ENCODE measurements at regions not wholly inside any gene's neighbourhood (a gene's known extent, or its start where the extent isn't known, plus 50 kb on each side); places are given as distances from the start of the nearest gene placed in this dataset.

DNA sequence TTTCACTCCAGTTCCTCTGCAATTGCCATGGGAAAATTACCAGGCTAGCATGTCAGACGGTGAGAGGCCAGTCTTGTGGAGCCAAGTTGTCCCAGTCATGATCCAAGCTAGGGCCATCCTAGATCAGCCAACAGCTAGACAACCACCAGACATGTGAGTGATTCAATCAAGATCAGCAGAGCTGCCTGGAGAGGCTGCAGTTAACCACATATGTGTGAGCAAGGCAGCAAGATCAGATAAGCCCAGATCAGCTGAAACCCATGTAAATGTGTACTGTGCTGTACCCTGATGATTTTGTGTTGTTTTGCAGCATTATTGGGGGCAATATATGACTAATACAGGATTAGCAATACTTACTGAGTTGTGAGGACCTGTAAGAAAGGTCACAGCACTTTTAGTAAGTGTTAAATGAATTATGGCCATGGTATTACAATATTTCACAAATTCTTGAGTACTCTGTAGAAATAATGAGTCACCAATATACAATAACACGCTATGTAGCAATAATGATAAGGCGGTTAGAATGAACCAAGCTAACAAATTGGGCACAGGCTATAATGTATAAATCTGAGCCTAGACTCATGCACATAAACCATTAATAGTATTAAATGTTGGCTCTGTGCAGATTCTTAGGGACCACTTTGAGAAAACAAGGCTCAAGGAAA is 91.4 kb downstream of the SUDS3 start:
- Histone ChIP-seq H3K9me3 (ENCODE audit: control insufficient read depth in 5 of 5, low read length in 5 of 5) (peaks cover 0 to 10% (median 5%) of the 10 kb centered on the region in 5 donors), H3K9ac (ENCODE audit: low read length in 5 of 5) (no peak overlapping the region), H3K4me1 (ENCODE audit: control insufficient read depth in 5 of 5, insufficient read depth in 5 of 5, low read length in 5 of 5) (no peaks in the 10 kb centered on the region), H3K36me3 (ENCODE audit: control insufficient read depth in 5 of 5, insufficient read depth in 5 of 5, low read length in 5 of 5) (no peaks in the 10 kb centered on the region), H3K27ac (ENCODE audit: low read depth, low read length) (no peak overlapping the region), H3K27me3 (ENCODE audit: control insufficient read depth in 5 of 5, insufficient read depth in 4 of 5, low read length in 5 of 5) (no peaks in the 10 kb centered on the region), H3K4me3 (ENCODE audit: low read depth in 1 of 5, low read length in 5 of 5) (no peak overlapping the region)

DNA sequence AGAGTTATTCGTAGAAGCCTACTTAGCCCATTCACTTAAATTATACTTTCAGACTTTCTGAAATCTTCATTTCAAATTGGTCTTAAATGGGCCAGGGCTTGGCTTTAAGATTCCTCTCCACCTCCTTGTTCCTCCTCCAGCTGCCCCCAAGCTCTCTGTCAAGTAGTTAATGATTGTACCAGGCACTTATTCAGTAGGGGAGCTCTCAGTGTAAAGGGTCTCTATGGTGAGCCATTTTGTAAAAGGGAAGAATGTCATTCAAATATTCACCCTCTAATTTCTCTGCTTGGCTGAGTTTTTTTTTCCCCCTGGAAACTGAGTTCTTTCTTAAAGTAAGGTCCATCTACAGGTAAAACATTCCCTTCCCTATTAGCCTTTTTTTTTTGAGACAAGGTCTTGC is 96.6 kb downstream of the SUDS3 start:
- H3K4me3 ChIP-seq (ENCODE audit: low read depth in 1 of 5, low read length in 5 of 5): no peak overlapping the region
- H3K36me3 ChIP-seq (ENCODE audit: control insufficient read depth in 5 of 5, insufficient read depth in 5 of 5, low read length in 5 of 5): no peaks in the 10 kb centered on the region
- H3K4me1 ChIP-seq (ENCODE audit: control insufficient read depth in 5 of 5, insufficient read depth in 5 of 5, low read length in 5 of 5): no peaks in the 10 kb centered on the region
- H3K9ac ChIP-seq (ENCODE audit: low read length in 5 of 5): no peak overlapping the region
- no peaks in the 10 kb centered on the region for H3K27me3 ChIP-seq (ENCODE audit: control insufficient read depth in 5 of 5, insufficient read depth in 4 of 5, low read length in 5 of 5)
- H3K27ac ChIP-seq (ENCODE audit: low read depth, low read length): no peak overlapping the region
- peaks cover 0 to 9% (median 5%) of the 10 kb centered on the region in 5 donors for H3K9me3 ChIP-seq (ENCODE audit: control insufficient read depth in 5 of 5, low read length in 5 of 5)

DNA sequence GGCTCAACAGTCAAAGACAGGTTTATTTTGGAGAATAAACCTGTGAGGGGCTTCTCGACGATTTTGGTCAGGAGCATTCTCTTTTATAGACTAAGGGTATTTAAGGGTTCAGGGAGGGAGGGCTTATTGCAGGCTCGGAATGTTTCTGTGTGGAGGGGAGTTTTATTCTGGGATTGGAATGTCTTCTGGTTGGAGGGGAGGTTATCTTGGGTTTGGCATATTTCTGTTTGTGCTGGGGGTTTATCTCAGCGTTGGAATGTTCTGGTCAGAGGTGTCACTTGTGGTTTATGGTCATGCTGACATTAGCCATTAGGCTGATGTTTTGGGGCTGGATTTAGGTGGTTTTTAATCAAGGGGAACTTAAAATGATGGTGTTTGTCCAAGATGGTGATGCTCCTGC is 103.9 kb downstream of the SUDS3 start:
- Histone ChIP-seq H3K27me3 (ENCODE audit: control insufficient read depth in 5 of 5, insufficient read depth in 4 of 5, low read length in 5 of 5) (peaks cover 0 to 6% (median 0%) of the 10 kb centered on the region in 5 donors), H3K27ac (ENCODE audit: low read depth, low read length) (no peak overlapping the region)

DNA sequence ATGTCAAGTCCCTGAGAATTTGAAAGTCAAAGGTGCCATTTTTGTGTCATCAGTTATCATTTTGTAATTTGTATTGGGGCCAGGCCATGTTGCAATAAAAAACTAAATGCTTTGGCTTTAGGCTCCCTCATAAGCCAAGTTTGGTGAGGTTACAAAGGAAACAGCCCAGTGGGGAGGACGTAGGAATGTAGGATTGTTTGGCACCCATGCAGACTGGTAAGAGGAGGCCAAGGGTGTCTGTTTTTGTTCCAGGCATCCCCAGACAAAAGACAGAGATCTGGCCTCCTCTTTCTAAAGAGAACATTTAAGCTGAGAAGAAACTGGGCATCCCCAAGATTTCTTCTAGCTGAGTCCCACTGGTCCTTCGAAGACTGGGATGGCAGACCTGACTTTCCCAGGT is 111.7 kb downstream of the SUDS3 start:
- H3K4me3 ChIP-seq (ENCODE audit: low read depth in 1 of 5, low read length in 5 of 5): no peak overlapping the region
- no peaks in the 10 kb centered on the region for H3K36me3 ChIP-seq (ENCODE audit: control insufficient read depth in 5 of 5, insufficient read depth in 5 of 5, low read length in 5 of 5)
- no peak overlapping the region for H3K9ac ChIP-seq (ENCODE audit: low read length in 5 of 5)
- no peak overlapping the region for H3K27ac ChIP-seq (ENCODE audit: low read depth, low read length)
- no peaks in the 10 kb centered on the region for H3K9me3 ChIP-seq (ENCODE audit: control insufficient read depth in 5 of 5, low read length in 5 of 5)
- no peaks in the 10 kb centered on the region for H3K4me1 ChIP-seq (ENCODE audit: control insufficient read depth in 5 of 5, insufficient read depth in 5 of 5, low read length in 5 of 5)
- H3K27me3 ChIP-seq (ENCODE audit: control insufficient read depth in 5 of 5, insufficient read depth in 4 of 5, low read length in 5 of 5): no peaks in the 10 kb centered on the region

More for the DNA sequence above, 103.9 kb downstream of the SUDS3 start:
- no peaks in the 10 kb centered on the region for H3K36me3 ChIP-seq (ENCODE audit: control insufficient read depth in 5 of 5, insufficient read depth in 5 of 5, low read length in 5 of 5)
- no peaks in the 10 kb centered on the region for H3K4me1 ChIP-seq (ENCODE audit: control insufficient read depth in 5 of 5, insufficient read depth in 5 of 5, low read length in 5 of 5)
- H3K9me3 ChIP-seq (ENCODE audit: control insufficient read depth in 5 of 5, low read length in 5 of 5): no peaks in the 10 kb centered on the region
- no peak overlapping the region for H3K4me3 ChIP-seq (ENCODE audit: low read depth in 1 of 5, low read length in 5 of 5)
- H3K9ac ChIP-seq (ENCODE audit: low read length in 5 of 5): no peak overlapping the region

DNA sequence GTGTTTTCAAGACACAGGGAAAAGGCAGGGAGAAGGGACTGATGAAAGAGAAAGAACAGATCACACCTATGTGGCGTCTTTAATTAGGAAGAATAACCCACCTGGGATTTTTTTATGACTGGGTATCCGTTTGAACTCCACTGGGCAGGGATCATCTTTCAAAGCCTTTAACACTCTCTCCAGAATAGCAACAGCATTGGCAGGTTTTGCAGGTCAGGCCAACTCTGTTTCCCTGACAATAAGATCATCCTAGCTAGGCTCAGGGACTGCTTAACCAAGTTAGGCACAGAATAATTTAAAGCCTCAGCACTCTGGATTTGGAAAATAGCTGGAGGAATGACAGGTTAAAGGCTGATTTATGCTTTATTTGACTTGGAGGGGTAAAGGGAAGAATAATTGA is 117.6 kb downstream of the SUDS3 start:
- H3K27ac ChIP-seq (ENCODE audit: low read depth, low read length): no peak overlapping the region
- no peaks in the 10 kb centered on the region for H3K36me3 ChIP-seq (ENCODE audit: control insufficient read depth in 5 of 5, insufficient read depth in 5 of 5, low read length in 5 of 5)
- no peak overlapping the region for H3K9ac ChIP-seq (ENCODE audit: low read length in 5 of 5)
- H3K4me1 ChIP-seq (ENCODE audit: control insufficient read depth in 5 of 5, insufficient read depth in 5 of 5, low read length in 5 of 5): no peaks in the 10 kb centered on the region
- H3K27me3 ChIP-seq (ENCODE audit: control insufficient read depth in 5 of 5, insufficient read depth in 4 of 5, low read length in 5 of 5): peaks cover 0 to 2% (median 0%) of the 10 kb centered on the region in 5 donors
- no peak overlapping the region for H3K4me3 ChIP-seq (ENCODE audit: low read depth in 1 of 5, low read length in 5 of 5)
- H3K9me3 ChIP-seq (ENCODE audit: control insufficient read depth in 5 of 5, low read length in 5 of 5): no peaks in the 10 kb centered on the region

DNA sequence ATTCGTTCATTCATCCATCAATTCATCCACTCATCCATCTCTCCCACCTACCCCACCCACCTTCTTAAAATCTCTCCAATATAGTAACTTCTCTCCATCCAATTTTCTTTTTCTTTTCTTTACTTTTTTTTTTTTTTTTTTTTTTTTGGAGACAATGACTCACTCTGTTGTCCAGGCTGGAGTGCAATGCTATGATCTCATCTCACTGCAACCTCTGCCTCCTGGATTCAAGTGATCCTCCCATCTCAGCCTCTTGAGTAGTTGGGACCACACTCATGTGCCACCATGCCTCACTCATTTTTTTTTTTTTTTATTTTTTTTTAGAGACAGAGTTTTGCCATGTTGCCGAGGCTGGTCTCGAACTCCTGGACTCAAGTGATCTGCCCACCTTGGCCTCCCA is 118.4 kb downstream of the SUDS3 start:
- Histone ChIP-seq H3K9me3 (ENCODE audit: control insufficient read depth in 5 of 5, low read length in 5 of 5) (no peaks in the 10 kb centered on the region), H3K36me3 (ENCODE audit: control insufficient read depth in 5 of 5, insufficient read depth in 5 of 5, low read length in 5 of 5) (no peaks in the 10 kb centered on the region)

DNA sequence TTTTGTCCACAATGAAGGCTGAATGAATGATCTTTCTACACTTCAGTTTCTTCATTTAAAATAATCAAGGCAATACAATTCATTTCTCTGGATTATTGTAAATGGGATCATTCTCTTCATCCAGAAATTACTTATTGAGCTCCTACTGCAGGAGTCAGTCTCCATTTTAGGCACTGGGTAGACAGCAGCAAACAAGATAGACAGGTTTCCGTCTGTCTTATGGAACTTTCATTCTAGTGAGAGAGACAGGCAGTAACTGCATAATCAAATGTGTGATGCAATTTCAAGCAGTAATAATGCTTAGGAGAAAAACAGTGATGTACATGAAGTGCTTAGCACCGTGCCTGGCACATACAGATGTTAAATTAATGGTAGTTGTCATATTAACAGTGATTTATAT is 118.9 kb downstream of the SUDS3 start:
- Histone ChIP-seq H3K4me1 (ENCODE audit: control insufficient read depth in 5 of 5, insufficient read depth in 5 of 5, low read length in 5 of 5) (no peaks in the 10 kb centered on the region), H3K27me3 (ENCODE audit: control insufficient read depth in 5 of 5, insufficient read depth in 4 of 5, low read length in 5 of 5) (peaks cover 0 to 2% (median 0%) of the 10 kb centered on the region in 5 donors), H3K9me3 (ENCODE audit: control insufficient read depth in 5 of 5, low read length in 5 of 5) (no peaks in the 10 kb centered on the region), H3K9ac (ENCODE audit: low read length in 5 of 5) (no peak overlapping the region), H3K4me3 (ENCODE audit: low read depth in 1 of 5, low read length in 5 of 5) (no peak overlapping the region), H3K36me3 (ENCODE audit: control insufficient read depth in 5 of 5, insufficient read depth in 5 of 5, low read length in 5 of 5) (no peaks in the 10 kb centered on the region), H3K27ac (ENCODE audit: low read depth, low read length) (no peak overlapping the region)

More for the DNA sequence above, 118.4 kb downstream of the SUDS3 start:
- H3K4me3 ChIP-seq (ENCODE audit: low read depth in 1 of 5, low read length in 5 of 5): no peak overlapping the region
- H3K27ac ChIP-seq (ENCODE audit: low read depth, low read length): no peak overlapping the region
- peaks cover 0 to 2% (median 0%) of the 10 kb centered on the region in 5 donors for H3K27me3 ChIP-seq (ENCODE audit: control insufficient read depth in 5 of 5, insufficient read depth in 4 of 5, low read length in 5 of 5)
- no peak overlapping the region for H3K9ac ChIP-seq (ENCODE audit: low read length in 5 of 5)
- H3K4me1 ChIP-seq (ENCODE audit: control insufficient read depth in 5 of 5, insufficient read depth in 5 of 5, low read length in 5 of 5): no peaks in the 10 kb centered on the region

DNA sequence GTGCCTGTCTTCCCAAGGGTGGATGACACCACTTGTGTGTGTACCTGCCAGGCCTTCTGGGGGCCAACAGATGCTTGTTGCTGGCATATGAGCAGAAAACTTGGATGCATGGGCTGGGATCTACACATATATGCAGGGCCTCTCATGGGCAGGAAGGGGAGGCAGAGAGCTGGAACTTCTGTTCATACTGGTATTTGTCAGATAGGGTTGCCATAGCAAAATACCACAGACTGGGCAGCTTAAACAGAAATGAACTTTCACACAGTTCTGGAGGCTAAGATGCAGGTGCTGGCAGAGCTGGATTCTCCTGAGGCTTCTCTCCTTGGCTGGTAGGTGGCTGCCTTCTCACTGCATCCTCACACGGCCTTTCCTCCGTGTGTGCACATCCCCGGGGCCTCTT is 121.8 kb downstream of the SUDS3 start:
- Histone ChIP-seq H3K4me1 (ENCODE audit: control insufficient read depth in 5 of 5, insufficient read depth in 5 of 5, low read length in 5 of 5) (no peaks in the 10 kb centered on the region), H3K4me3 (ENCODE audit: low read depth in 1 of 5, low read length in 5 of 5) (no peak overlapping the region), H3K9ac (ENCODE audit: low read length in 5 of 5) (no peak overlapping the region), H3K9me3 (ENCODE audit: control insufficient read depth in 5 of 5, low read length in 5 of 5) (no peaks in the 10 kb centered on the region), H3K27me3 (ENCODE audit: control insufficient read depth in 5 of 5, insufficient read depth in 4 of 5, low read length in 5 of 5) (peaks cover 0 to 2% (median 0%) of the 10 kb centered on the region in 5 donors), H3K27ac (ENCODE audit: low read depth, low read length) (no peak overlapping the region), H3K36me3 (ENCODE audit: control insufficient read depth in 5 of 5, insufficient read depth in 5 of 5, low read length in 5 of 5) (no peaks in the 10 kb centered on the region)

DNA sequence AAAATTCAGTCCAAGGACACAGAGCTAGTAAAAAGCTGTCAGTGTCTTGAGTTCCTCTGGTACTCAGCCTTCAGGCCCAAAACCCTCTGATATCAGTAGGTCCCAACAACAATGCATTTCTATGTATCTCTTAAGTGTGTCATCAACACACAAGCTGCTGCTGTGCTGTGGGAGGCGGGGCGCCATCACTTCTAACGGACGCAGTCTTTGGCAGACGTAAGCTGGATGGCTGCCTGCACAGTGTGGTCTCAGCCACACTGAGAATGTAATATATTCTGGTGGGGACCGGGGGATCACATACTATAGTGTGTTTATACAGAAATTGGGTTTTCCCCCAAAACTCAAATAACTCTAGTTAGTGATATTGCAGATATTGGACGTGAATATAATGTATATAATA is 123.9 kb downstream of the SUDS3 start:
- Histone ChIP-seq H3K4me3 (ENCODE audit: low read depth in 1 of 5, low read length in 5 of 5) (no peak overlapping the region), H3K4me1 (ENCODE audit: control insufficient read depth in 5 of 5, insufficient read depth in 5 of 5, low read length in 5 of 5) (no peaks in the 10 kb centered on the region), H3K9me3 (ENCODE audit: control insufficient read depth in 5 of 5, low read length in 5 of 5) (no peaks in the 10 kb centered on the region), H3K27ac (ENCODE audit: low read depth, low read length) (no peak overlapping the region), H3K27me3 (ENCODE audit: control insufficient read depth in 5 of 5, insufficient read depth in 4 of 5, low read length in 5 of 5) (peaks cover 0 to 2% (median 0%) of the 10 kb centered on the region in 5 donors), H3K9ac (ENCODE audit: low read length in 5 of 5) (no peak overlapping the region), H3K36me3 (ENCODE audit: control insufficient read depth in 5 of 5, insufficient read depth in 5 of 5, low read length in 5 of 5) (no peaks in the 10 kb centered on the region)

DNA sequence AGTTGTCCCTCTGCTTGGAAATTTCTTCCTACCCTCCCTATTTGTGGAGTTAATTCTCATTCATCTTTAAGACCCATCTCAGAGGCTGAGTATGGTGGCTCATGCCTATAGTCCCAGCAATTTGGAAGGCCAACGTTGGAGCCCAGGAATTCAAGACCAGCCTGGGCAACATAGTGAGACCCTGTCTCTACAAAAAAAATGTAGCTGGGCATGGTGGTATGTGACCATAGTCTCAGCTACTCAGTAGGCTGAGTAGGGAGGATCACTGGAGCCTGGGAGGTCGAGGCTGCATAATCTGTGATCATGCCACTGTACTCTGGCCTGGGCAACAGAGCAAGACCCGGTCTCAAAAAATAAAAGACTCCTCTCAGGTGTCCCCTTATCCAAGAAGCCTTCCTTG is 125.1 kb downstream of the SUDS3 start:
- Histone ChIP-seq H3K9me3 (ENCODE audit: control insufficient read depth in 5 of 5, low read length in 5 of 5) (no peaks in the 10 kb centered on the region), H3K27ac (ENCODE audit: low read depth, low read length) (no peak overlapping the region), H3K27me3 (ENCODE audit: control insufficient read depth in 5 of 5, insufficient read depth in 4 of 5, low read length in 5 of 5) (peaks cover 0 to 2% (median 0%) of the 10 kb centered on the region in 5 donors), H3K36me3 (ENCODE audit: control insufficient read depth in 5 of 5, insufficient read depth in 5 of 5, low read length in 5 of 5) (no peaks in the 10 kb centered on the region), H3K9ac (ENCODE audit: low read length in 5 of 5) (no peak overlapping the region), H3K4me3 (ENCODE audit: low read depth in 1 of 5, low read length in 5 of 5) (no peak overlapping the region), H3K4me1 (ENCODE audit: control insufficient read depth in 5 of 5, insufficient read depth in 5 of 5, low read length in 5 of 5) (no peaks in the 10 kb centered on the region)
